ENCODE measurements at regions not wholly inside any gene's neighbourhood (a gene's known extent, or its start where the extent isn't known, plus 50 kb on each side); places are given as distances from the start of the nearest gene placed in this dataset.

- intact Hi-C loops (cut with DNase I; ENCODE audit: low total_unique reads), result no loop called here
- WGBS, 2 donors, result 69 to 84% methylated on average over 2 of the region's 2 CpGs
- DNase-seq (ENCODE audit: low spot score in 2 of 2), result no peak
- TF ChIP-seq CTCF (IDR thresholded peaks at IDR 0.05) (no peak), POLR2A (IDR thresholded peaks at IDR 0.05) (no peak)
- no peak overlapping the region for H3K4me3 ChIP-seq (ENCODE audit: low read depth, poor library complexity, severe bottlenecking)
Measured at GRCh38 chr6:80633412-80633811, 526.9 kb downstream of the BCKDHB start.

GRCh38 chr6:80625405-80625804 lies 518.9 kb downstream of the BCKDHB start:
- DNase-seq (ENCODE audit: low spot score in 2 of 2), result no peak
- no peak for TF ChIP-seq POLR2A (IDR thresholded peaks at IDR 0.05)
- no peak for TF ChIP-seq CTCF (IDR thresholded peaks at IDR 0.05)
- intact Hi-C loops (cut with DNase I; ENCODE audit: low total_unique reads), result no loop called here
- H3K4me3 ChIP-seq (ENCODE audit: low read depth, poor library complexity, severe bottlenecking), result no peak overlapping the region
- 100% methylated on average over 1 of the region's 1 CpG for WGBS, 2 donors

GRCh38 chr6:80623066-80623815 lies 516.8 kb downstream of the BCKDHB start:
- intact Hi-C loops (cut with DNase I; ENCODE audit: low total_unique reads), result no loop called here
- TF ChIP-seq CTCF (IDR thresholded peaks at IDR 0.05), result no peak
- no peak for TF ChIP-seq POLR2A (IDR thresholded peaks at IDR 0.05)
- DNase-seq (ENCODE audit: low spot score in 2 of 2), result no peak
- no peak overlapping the region for H3K4me3 ChIP-seq (ENCODE audit: low read depth, poor library complexity, severe bottlenecking)

DNA sequence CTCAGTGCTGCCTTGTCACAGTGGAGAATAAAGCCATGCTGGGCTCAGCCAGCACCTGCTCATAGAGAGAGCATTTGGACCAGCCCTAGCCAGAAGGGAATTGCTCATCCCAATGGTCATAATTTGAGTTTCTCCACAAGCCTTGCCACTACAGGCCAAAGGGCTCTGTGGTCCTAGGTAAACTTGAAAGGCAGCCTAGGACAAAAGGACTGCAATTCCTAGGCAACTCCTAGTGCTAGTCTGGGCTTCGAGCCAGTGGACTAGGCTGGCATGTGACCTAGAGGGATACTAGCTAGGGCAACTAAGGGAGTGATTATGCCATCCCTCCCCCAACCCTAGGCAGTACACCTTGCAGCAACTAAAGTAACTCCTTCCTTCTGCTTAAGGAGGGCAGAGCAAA lies 516.2 kb downstream of the BCKDHB start:
- intact Hi-C loops (cut with DNase I; ENCODE audit: low total_unique reads), result no loop called here
- TF ChIP-seq POLR2A (IDR thresholded peaks at IDR 0.05) (no peak), CTCF (IDR thresholded peaks at IDR 0.05) (no peak)
- WGBS, 2 donors, result 67 to 90% methylated on average over 1 of the region's 1 CpG
- DNase-seq (ENCODE audit: low spot score in 2 of 2), result no peak
- H3K4me3 ChIP-seq (ENCODE audit: low read depth, poor library complexity, severe bottlenecking), result no peak overlapping the region

DNA sequence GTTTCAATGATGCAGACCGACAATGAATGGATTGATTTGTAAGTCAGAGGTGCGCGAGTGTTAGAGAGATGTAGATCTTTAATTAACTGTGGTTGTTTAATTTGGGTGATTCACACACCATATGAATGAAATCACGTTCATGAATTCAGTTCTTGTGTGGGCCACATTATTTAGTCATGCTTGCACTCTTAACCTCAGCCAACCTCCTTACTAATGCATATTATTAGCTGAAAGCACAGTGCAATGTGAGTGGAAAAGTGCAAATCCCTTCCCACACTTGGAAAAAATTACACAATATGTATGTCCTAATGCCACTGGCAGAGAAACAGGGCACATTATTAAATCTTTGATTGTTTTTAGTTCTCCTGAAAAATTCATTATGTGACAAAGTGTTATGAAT lies 512.5 kb downstream of the BCKDHB start:
- no peak overlapping the region for H3K4me3 ChIP-seq (ENCODE audit: low read depth, poor library complexity, severe bottlenecking)
- intact Hi-C loops (cut with DNase I; ENCODE audit: low total_unique reads), result no loop called here
- TF ChIP-seq POLR2A (IDR thresholded peaks at IDR 0.05) (no peak), CTCF (IDR thresholded peaks at IDR 0.05) (no peak)
- no peak for DNase-seq (ENCODE audit: low spot score in 2 of 2)
- WGBS, 2 donors, result 61 to 63% methylated on average over 4 of the region's 4 CpGs

- no peak for TF ChIP-seq CTCF (IDR thresholded peaks at IDR 0.05)
- no peak for TF ChIP-seq POLR2A (IDR thresholded peaks at IDR 0.05)
Measured at GRCh38 chr6:80610846-80611245, 504.4 kb downstream of the BCKDHB start.

More at GRCh38 chr6:80610846-80611245, 504.4 kb downstream of the BCKDHB start:
- 31 to 45% methylated on average over 1 of the region's 1 CpG for WGBS, 2 donors
- DNase-seq (ENCODE audit: low spot score in 2 of 2), result no peak
- no peak overlapping the region for H3K4me3 ChIP-seq (ENCODE audit: low read depth, poor library complexity, severe bottlenecking)
- intact Hi-C loops (cut with DNase I; ENCODE audit: low total_unique reads), result no loop called here

Measured in lower leg skin (tissue), 4 donors.